OCI-LY3 (cell line): ENCODE measurements at regions not wholly inside any gene's neighbourhood (a gene's known extent, or its start where the extent isn't known, plus 50 kb on each side); places are given as distances from the start of the nearest gene placed in this dataset.

Experiments used
- H2AFZ ChIP-seq: fragments of 200-600, 300-600 bp; shearing (Covaris generic); 2 replicates; pipeline ENCODE4 v1.6.0; 2014; ENCODE audit warnings: antibody characterized with exemption, low read depth, low read length
- H3K27ac ChIP-seq: fragments of 200-600, 300-600 bp; sonication (generic); 2 replicates; pipeline ENCODE4 v1.5.1; 2014; ENCODE audit warnings: mild to moderate bottlenecking, low read length, moderate library complexity, mixed read lengths
- H3K27me3 ChIP-seq: fragments of 200-600, 300-600 bp; sonication (generic); 2 replicates; pipeline ENCODE4 v1.6.1; 2014; ENCODE audit warnings: low read depth, low read length, mixed read lengths
- H3K36me3 ChIP-seq: fragments of 200-600, 300-600 bp; sonication (generic); replicated peaks from 2 replicates; pipeline ENCODE3; 2014; ENCODE audit warnings: low read depth, low read length, mixed read lengths
- H3K4me1 ChIP-seq: fragments of 300-600, 200-600 bp; sonication (generic); 2 replicates; pipeline ENCODE4 v1.6.1; 2014; ENCODE audit warnings: low read length, mixed read lengths
- H3K4me2 ChIP-seq: fragments of 200-600, 300-600 bp; sonication (generic); 2 replicates; pipeline ENCODE4 v1.6.1; 2014; ENCODE audit warnings: low read length, mixed read lengths
- H3K4me3 ChIP-seq: fragments of 300-600, 200-600 bp; sonication (generic); 2 replicates; pipeline ENCODE4 v1.5.1; 2014; ENCODE audit warnings: antibody characterized with exemption, mild to moderate bottlenecking, low read length, moderate library complexity
- H3K79me2 ChIP-seq: fragments of 300-600, 200-600 bp; shearing (Covaris generic); 2 replicates; pipeline ENCODE4 v1.6.1; 2014; ENCODE audit warnings: mild to moderate bottlenecking, low read length, mixed read lengths
- H3K9ac ChIP-seq: fragments of 300-600, 200-600 bp; shearing (Covaris generic); 2 replicates; pipeline ENCODE4 v1.6.0; 2014; ENCODE audit warnings: mild to moderate bottlenecking, low read length, moderate library complexity
- H3K9me3 ChIP-seq: fragments of 200-600, 300-600 bp; shearing (Covaris generic); 2 replicates; pipeline ENCODE4 v1.6.1; 2014; ENCODE audit warnings: low read length, mixed read lengths; ENCODE audit not compliant: insufficient read depth
- H4K20me1 ChIP-seq: fragments of 200-600, 300-600 bp; sonication (generic); 2 replicates; pipeline ENCODE4 v1.6.1; 2016; ENCODE audit warnings: low read length, mixed read lengths; ENCODE audit not compliant: insufficient read depth
- EZH2phosphoT487 ChIP-seq: fragments of 200-600 bp; shearing (Covaris generic); IDR thresholded peaks from 2 replicates; pipeline ENCODE4 v1.6.1; 2018; ENCODE audit warnings: antibody characterized with exemption, mixed run types, low read depth
- TF ChIP-seq, protein P1 (sequence below): fragments of 200-600, 300-600 bp; sonication (generic); IDR thresholded peaks from 2 replicates; pipeline ENCODE4 v1.5.1; 2014; ENCODE audit warnings: antibody characterized with exemption, low read length, low read depth

DNA sequence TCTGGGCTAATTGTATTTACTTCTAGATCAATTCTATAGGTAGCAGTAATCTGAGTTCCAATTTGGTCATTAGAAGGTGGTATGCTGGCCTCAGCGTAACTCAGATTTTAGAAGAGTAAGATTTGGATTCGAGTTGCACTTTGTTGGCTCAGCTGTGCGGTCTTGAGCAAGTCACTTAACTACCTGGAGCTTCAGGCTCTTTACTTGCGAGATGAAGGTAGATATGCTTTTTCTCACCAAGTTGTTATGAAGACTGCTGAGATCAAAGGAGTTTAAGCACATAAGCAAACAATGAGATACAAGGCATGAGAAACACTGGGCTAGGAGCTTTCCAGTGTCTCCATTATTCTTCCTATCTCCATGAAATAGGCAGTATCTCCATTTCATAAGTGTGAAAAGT is 133.8 kb upstream of the RANBP3L start:
- Histone ChIP-seq H3K27me3 (no peaks in the 10 kb centered on the region), H3K9ac (no peak overlapping the region), H3K9me3 (no peaks in the 10 kb centered on the region), H3K4me3 (no peak overlapping the region), H3K79me2 (no peaks in the 10 kb centered on the region), H3K27ac (no peak overlapping the region), H2AFZ (no peak overlapping the region), H3K4me2 (no peak overlapping the region), H4K20me1 (no peaks in the 10 kb centered on the region), H3K36me3 (no peaks in the 10 kb centered on the region), H3K4me1 (no peaks in the 10 kb centered on the region)
- TF ChIP-seq, protein P1, sequence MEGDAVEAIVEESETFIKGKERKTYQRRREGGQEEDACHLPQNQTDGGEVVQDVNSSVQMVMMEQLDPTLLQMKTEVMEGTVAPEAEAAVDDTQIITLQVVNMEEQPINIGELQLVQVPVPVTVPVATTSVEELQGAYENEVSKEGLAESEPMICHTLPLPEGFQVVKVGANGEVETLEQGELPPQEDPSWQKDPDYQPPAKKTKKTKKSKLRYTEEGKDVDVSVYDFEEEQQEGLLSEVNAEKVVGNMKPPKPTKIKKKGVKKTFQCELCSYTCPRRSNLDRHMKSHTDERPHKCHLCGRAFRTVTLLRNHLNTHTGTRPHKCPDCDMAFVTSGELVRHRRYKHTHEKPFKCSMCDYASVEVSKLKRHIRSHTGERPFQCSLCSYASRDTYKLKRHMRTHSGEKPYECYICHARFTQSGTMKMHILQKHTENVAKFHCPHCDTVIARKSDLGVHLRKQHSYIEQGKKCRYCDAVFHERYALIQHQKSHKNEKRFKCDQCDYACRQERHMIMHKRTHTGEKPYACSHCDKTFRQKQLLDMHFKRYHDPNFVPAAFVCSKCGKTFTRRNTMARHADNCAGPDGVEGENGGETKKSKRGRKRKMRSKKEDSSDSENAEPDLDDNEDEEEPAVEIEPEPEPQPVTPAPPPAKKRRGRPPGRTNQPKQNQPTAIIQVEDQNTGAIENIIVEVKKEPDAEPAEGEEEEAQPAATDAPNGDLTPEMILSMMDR = no peak
- no peak for TF ChIP-seq EZH2phosphoT487

DNA sequence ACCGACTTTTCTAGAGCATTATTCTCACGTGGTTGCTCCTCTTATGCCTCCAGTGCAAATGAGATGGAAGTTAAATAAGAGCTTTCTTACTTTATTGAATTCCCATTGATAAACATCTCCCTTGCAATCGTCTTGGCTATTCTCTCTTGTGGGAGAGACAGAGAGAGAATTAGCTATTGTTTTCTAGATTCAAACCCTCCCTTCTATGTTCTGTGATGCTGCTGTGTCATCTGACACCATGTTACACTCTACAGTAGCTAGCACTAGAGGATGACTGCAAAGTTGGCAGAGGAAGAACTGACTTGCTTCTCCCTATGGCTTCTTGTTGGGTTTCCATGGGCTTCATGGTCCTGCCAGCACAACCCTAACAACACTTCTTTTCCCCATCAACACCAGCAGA is 134.6 kb upstream of the RANBP3L start:
- H3K27ac ChIP-seq = no peak overlapping the region
- H3K4me3 ChIP-seq = no peak overlapping the region
- no peaks in the 10 kb centered on the region for H3K4me1 ChIP-seq
- no peak overlapping the region for H3K9ac ChIP-seq
- no peaks in the 10 kb centered on the region for H4K20me1 ChIP-seq
- H2AFZ ChIP-seq = no peak overlapping the region
- H3K27me3 ChIP-seq = no peaks in the 10 kb centered on the region
- H3K4me2 ChIP-seq = no peak overlapping the region
- no peaks in the 10 kb centered on the region for H3K36me3 ChIP-seq
- no peak for TF ChIP-seq EZH2phosphoT487
- TF ChIP-seq, protein P1 = no peak
- no peaks in the 10 kb centered on the region for H3K9me3 ChIP-seq
- no peaks in the 10 kb centered on the region for H3K79me2 ChIP-seq

DNA sequence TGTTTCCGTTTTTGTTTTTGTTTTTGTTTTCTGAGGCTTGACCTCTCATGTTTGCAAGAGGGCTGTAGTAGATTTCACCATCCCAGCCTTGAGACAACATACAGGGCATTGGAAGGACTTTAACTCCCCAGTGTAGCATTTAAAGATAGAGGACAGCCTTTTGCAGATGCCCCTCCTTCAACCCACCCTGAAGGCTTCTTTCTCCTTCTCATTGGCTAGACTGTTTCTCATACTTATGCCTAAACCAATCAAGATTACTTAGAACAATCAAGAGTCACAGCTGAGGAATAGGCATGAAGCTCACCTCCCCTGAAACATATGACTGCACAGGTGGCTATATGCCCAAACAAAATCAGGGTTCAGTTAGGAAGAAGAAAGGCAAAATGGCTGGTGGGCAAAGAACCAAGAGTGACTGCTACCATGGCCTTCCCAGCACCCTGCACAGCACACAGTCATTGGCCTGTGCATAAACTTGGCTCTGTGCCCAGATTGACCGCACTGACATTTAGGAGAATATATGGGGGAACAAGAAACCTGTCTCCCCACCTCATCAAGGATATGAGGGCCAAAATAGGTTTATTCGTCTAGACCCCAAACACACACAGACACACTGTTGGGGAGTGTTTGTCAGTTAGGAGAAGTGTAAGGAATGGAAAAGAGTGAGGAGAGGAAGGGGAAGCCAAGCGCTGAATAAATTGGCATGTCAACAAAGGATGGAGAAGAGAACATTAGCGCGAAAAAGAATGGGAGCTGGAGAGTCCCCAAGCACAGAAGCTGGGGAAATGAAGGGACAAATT is 137.3 kb upstream of the RANBP3L start:
- Histone ChIP-seq H3K9ac (no peak overlapping the region), H3K4me2 (no peak overlapping the region), H3K79me2 (no peaks in the 10 kb centered on the region), H2AFZ (no peak overlapping the region), H3K27me3 (no peaks in the 10 kb centered on the region), H3K36me3 (no peaks in the 10 kb centered on the region), H3K9me3 (no peaks in the 10 kb centered on the region), H3K27ac (no peak overlapping the region), H4K20me1 (no peaks in the 10 kb centered on the region), H3K4me3 (no peak overlapping the region), H3K4me1 (no peaks in the 10 kb centered on the region)
- TF ChIP-seq, protein P1 = no peak
- TF ChIP-seq EZH2phosphoT487 = no peak

DNA sequence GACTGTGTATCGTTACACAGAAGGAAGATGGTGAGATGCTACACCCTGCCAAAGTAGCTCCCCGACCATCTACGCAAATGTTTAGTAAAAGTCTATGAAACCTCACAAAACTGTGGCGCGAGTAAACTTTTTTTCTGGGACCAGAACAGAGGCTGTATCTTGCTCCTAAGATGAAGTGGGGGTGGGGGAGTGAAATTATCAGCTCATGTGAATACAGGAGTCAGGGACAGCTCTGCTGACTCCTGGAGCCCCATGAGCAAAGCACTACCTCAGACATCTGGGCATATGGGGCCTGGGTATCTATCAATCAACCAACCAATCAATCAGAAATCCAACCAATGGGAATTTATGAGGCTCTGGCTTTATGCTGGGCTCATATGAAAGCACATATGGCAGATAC is 138.6 kb upstream of the RANBP3L start:
- no peak for TF ChIP-seq EZH2phosphoT487
- TF ChIP-seq, protein P1 = no peak
- no peak overlapping the region for H3K4me3 ChIP-seq
- no peak overlapping the region for H3K9ac ChIP-seq
- no peak overlapping the region for H3K27ac ChIP-seq
- no peaks in the 10 kb centered on the region for H3K36me3 ChIP-seq
- H3K9me3 ChIP-seq = no peaks in the 10 kb centered on the region
- no peak overlapping the region for H2AFZ ChIP-seq
- H3K4me2 ChIP-seq = no peak overlapping the region
- H3K4me1 ChIP-seq = no peaks in the 10 kb centered on the region
- H3K27me3 ChIP-seq = no peaks in the 10 kb centered on the region
- H3K79me2 ChIP-seq = no peaks in the 10 kb centered on the region
- no peaks in the 10 kb centered on the region for H4K20me1 ChIP-seq
